ENCODE measurements at regions not wholly inside any gene's neighbourhood (a gene's known extent, or its start where the extent isn't known, plus 50 kb on each side); places are given as distances from the start of the nearest gene placed in this dataset.

GRCh38 chr6:137550535-137550934, 56.3 kb upstream of the OLIG3 start:
- CTCF ChIA-PET, result no interaction called here
- Histone ChIP-seq H3K9me3 (no peaks in the 10 kb centered on the region), H3K4me2 (no peak overlapping the region), H3K27ac (no peak overlapping the region), H3K4me3 (no peak overlapping the region), H3K4me1 (no peaks in the 10 kb centered on the region)
- WGBS (ENCODE audit: missing lambda C conversion rate), result 26% methylated on average over 4 of the region's 4 CpGs
- ATAC-seq, result no peak
- no peak for DNase-seq (ENCODE audit: low read depth in 1 of 2, low spot score in 1 of 2)
- no peak for FAIRE-seq
- no peak for TF ChIP-seq POLR2A (IDR thresholded peaks at IDR 0.05; ENCODE audit: low read length)
- no peak for TF ChIP-seq CHD2 (IDR thresholded peaks at IDR 0.05; ENCODE audit: low read length, partially characterized antibody)
- TF ChIP-seq, protein P1, sequence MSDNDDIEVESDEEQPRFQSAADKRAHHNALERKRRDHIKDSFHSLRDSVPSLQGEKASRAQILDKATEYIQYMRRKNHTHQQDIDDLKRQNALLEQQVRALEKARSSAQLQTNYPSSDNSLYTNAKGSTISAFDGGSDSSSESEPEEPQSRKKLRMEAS (IDR thresholded peaks at IDR 0.05), result no peak
- TF ChIP-seq HEYL (CRISPR knock-in tag; IDR thresholded peaks at IDR 0.05), result no peak
- no peak for TF ChIP-seq CEBPB (IDR thresholded peaks at IDR 0.05)
- TF ChIP-seq ZC3H11A (IDR thresholded peaks at IDR 0.05), result no peak
- TF ChIP-seq NFE2L2 (conservative IDR thresholded peaks at IDR 0.05; ENCODE audit: low read length), result no peak
- TF ChIP-seq, protein P2, sequence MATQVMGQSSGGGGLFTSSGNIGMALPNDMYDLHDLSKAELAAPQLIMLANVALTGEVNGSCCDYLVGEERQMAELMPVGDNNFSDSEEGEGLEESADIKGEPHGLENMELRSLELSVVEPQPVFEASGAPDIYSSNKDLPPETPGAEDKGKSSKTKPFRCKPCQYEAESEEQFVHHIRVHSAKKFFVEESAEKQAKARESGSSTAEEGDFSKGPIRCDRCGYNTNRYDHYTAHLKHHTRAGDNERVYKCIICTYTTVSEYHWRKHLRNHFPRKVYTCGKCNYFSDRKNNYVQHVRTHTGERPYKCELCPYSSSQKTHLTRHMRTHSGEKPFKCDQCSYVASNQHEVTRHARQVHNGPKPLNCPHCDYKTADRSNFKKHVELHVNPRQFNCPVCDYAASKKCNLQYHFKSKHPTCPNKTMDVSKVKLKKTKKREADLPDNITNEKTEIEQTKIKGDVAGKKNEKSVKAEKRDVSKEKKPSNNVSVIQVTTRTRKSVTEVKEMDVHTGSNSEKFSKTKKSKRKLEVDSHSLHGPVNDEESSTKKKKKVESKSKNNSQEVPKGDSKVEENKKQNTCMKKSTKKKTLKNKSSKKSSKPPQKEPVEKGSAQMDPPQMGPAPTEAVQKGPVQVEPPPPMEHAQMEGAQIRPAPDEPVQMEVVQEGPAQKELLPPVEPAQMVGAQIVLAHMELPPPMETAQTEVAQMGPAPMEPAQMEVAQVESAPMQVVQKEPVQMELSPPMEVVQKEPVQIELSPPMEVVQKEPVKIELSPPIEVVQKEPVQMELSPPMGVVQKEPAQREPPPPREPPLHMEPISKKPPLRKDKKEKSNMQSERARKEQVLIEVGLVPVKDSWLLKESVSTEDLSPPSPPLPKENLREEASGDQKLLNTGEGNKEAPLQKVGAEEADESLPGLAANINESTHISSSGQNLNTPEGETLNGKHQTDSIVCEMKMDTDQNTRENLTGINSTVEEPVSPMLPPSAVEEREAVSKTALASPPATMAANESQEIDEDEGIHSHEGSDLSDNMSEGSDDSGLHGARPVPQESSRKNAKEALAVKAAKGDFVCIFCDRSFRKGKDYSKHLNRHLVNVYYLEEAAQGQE (IDR thresholded peaks at IDR 0.05), result no peak
- TF ChIP-seq TP53 (CRISPR knock-in tag; IDR thresholded peaks at IDR 0.05), result no peak
- POLR2A ChIA-PET, result no interaction called here

DNA sequence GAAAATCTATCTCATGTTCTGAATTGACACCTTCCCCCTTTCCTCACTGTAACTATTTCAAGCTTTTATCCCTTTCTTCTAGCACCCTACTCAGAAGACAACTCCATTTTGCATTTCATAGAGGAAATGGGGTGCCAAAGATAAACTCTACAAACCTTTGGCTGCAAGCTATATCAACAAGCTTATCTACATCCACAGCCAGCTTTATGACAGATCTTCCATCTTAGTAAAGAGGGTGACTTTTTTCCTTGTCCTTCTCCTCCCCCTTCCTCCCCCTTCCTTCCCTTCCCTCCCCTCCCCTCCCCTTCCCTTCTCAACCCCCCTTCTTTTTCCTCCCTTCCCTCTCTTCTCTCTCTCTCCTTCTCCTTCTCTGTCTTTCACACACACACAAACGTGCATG, 58.0 kb upstream of the OLIG3 start:
- DNase-seq (ENCODE audit: low read depth in 1 of 2, low spot score in 1 of 2), result no peak
- CTCF ChIA-PET, result no interaction called here

More for the DNA sequence above, 58.0 kb upstream of the OLIG3 start:
- Histone ChIP-seq H3K4me1 (no peaks in the 10 kb centered on the region), H3K4me2 (no peak overlapping the region), H3K4me3 (no peak overlapping the region), H3K27ac (no peak overlapping the region), H3K9me3 (no peaks in the 10 kb centered on the region)
- 40% methylated on average over 1 of the region's 1 CpG for WGBS (ENCODE audit: missing lambda C conversion rate)
- ATAC-seq (no peak), FAIRE-seq (no peak)
- TF ChIP-seq PHF8 (IDR thresholded peaks at IDR 0.05; ENCODE audit: borderline replicate concordance, low read depth), result no peak
- TF ChIP-seq, protein P2 (IDR thresholded peaks at IDR 0.05), result no peak
- no peak for TF ChIP-seq GATA3 (IDR thresholded peaks at IDR 0.05; ENCODE audit: borderline replicate concordance)
- no peak for TF ChIP-seq MYC (IDR thresholded peaks at IDR 0.05; ENCODE audit: borderline replicate concordance, low read length)
- no peak for TF ChIP-seq ZSCAN20 (CRISPR knock-in tag; IDR thresholded peaks at IDR 0.05)
- no peak for TF ChIP-seq FOSB (CRISPR knock-in tag; IDR thresholded peaks at IDR 0.05)
- no peak for TF ChIP-seq RNF2 (IDR thresholded peaks at IDR 0.05; ENCODE audit: borderline replicate concordance, low read depth)
- TF ChIP-seq CBX8 (IDR thresholded peaks at IDR 0.05), result no peak
- no peak for TF ChIP-seq TP53 (CRISPR knock-in tag; IDR thresholded peaks at IDR 0.05)
- TF ChIP-seq ELK1 (IDR thresholded peaks at IDR 0.05; ENCODE audit: low read depth, low read length), result no peak
- TF ChIP-seq CTCF (IDR thresholded peaks at IDR 0.05), result no peak
- no peak for TF ChIP-seq NPAS2 (CRISPR knock-in tag; IDR thresholded peaks at IDR 0.05; ENCODE audit: borderline replicate concordance)
- no peak for TF ChIP-seq HMGXB4 (CRISPR knock-in tag; IDR thresholded peaks at IDR 0.05; ENCODE audit: borderline replicate concordance)
- TF ChIP-seq ESRRA (IDR thresholded peaks at IDR 0.05; ENCODE audit: borderline replicate concordance, low read length), result no peak
- TF ChIP-seq SREBF2 (IDR thresholded peaks at IDR 0.05), result no peak
- no peak for TF ChIP-seq CBX2 (IDR thresholded peaks at IDR 0.05; ENCODE audit: borderline replicate concordance, low read depth)
- no peak for TF ChIP-seq HOXA7 (CRISPR knock-in tag; IDR thresholded peaks at IDR 0.05)
- TF ChIP-seq, protein P1 (IDR thresholded peaks at IDR 0.05), result no peak
- TF ChIP-seq SMC3 (IDR thresholded peaks at IDR 0.05), result no peak
- no peak for TF ChIP-seq EHF (CRISPR knock-in tag; IDR thresholded peaks at IDR 0.05)
- POLR2A ChIA-PET, result no interaction called here

Measured in A549 (cell line).